ENCODE measurements at regions not wholly inside any gene's neighbourhood (a gene's known extent, or its start where the extent isn't known, plus 50 kb on each side); places are given as distances from the start of the nearest gene placed in this dataset.

- TF ChIP-seq USF1 (IDR thresholded peaks at IDR 0.05) (no peak), RAD21 (IDR thresholded peaks at IDR 0.05; ENCODE audit: low read depth) (no peak), TEAD4 (IDR thresholded peaks at IDR 0.05) (no peak), MAX (IDR thresholded peaks at IDR 0.05) (no peak), EP300 (IDR thresholded peaks at IDR 0.05; ENCODE audit: borderline replicate concordance) (no peak), EGR1 (IDR thresholded peaks at IDR 0.05) (no peak), TAF1 (IDR thresholded peaks at IDR 0.05; ENCODE audit: low read depth) (no peak), CREB1 (IDR thresholded peaks at IDR 0.05; ENCODE audit: low read depth) (no peak), NFIC (IDR thresholded peaks at IDR 0.05) (no peak), REST (IDR thresholded peaks at IDR 0.05; ENCODE audit: low read depth) (no peak), CEBPB (IDR thresholded peaks at IDR 0.05) (no peak), ZBTB7A (IDR thresholded peaks at IDR 0.05; ENCODE audit: low read depth) (no peak), TCF12 (IDR thresholded peaks at IDR 0.05; ENCODE audit: low read depth) (no peak)
Measured at GRCh38 chr13:69641773-69642172, 465.9 kb upstream of the ATXN8OS start.

- TF ChIP-seq TCF12 (IDR thresholded peaks at IDR 0.05; ENCODE audit: low read depth) (no peak), EP300 (IDR thresholded peaks at IDR 0.05; ENCODE audit: borderline replicate concordance) (no peak)
Measured at GRCh38 chr13:69633044-69633443, 474.6 kb upstream of the ATXN8OS start.

- TF ChIP-seq REST (IDR thresholded peaks at IDR 0.05; ENCODE audit: low read depth) (no peak), CEBPB (IDR thresholded peaks at IDR 0.05) (no peak), EGR1 (IDR thresholded peaks at IDR 0.05) (no peak)
Measured at GRCh38 chr13:69623973-69624372, 483.7 kb upstream of the ATXN8OS start.

- TF ChIP-seq ZBTB7A (IDR thresholded peaks at IDR 0.05; ENCODE audit: low read depth) = no peak
- TF ChIP-seq TAF1 (IDR thresholded peaks at IDR 0.05; ENCODE audit: low read depth) = no peak
- no peak for TF ChIP-seq EP300 (IDR thresholded peaks at IDR 0.05; ENCODE audit: borderline replicate concordance)
- no peak for TF ChIP-seq CREB1 (IDR thresholded peaks at IDR 0.05; ENCODE audit: low read depth)
- no peak for TF ChIP-seq TEAD4 (IDR thresholded peaks at IDR 0.05)
- no peak for TF ChIP-seq MAX (IDR thresholded peaks at IDR 0.05)
- TF ChIP-seq USF1 (IDR thresholded peaks at IDR 0.05) = no peak
- no peak for TF ChIP-seq YY1 (IDR thresholded peaks at IDR 0.05; ENCODE audit: low read depth)
- no peak for TF ChIP-seq RAD21 (IDR thresholded peaks at IDR 0.05; ENCODE audit: low read depth)
- no peak for TF ChIP-seq NFIC (IDR thresholded peaks at IDR 0.05)
- no peak for TF ChIP-seq REST (IDR thresholded peaks at IDR 0.05; ENCODE audit: low read depth)
- no peak for TF ChIP-seq FOXM1 (IDR thresholded peaks at IDR 0.05; ENCODE audit: borderline replicate concordance, low read depth)
- TF ChIP-seq CEBPB (IDR thresholded peaks at IDR 0.05) = no peak
- no peak for TF ChIP-seq TCF12 (IDR thresholded peaks at IDR 0.05; ENCODE audit: low read depth)
- TF ChIP-seq EGR1 (IDR thresholded peaks at IDR 0.05) = no peak
Measured at GRCh38 chr13:69619651-69620050, 488.0 kb upstream of the ATXN8OS start.

- TF ChIP-seq CEBPB (IDR thresholded peaks at IDR 0.05) (no peak), EP300 (IDR thresholded peaks at IDR 0.05; ENCODE audit: borderline replicate concordance) (no peak), NFIC (IDR thresholded peaks at IDR 0.05) (no peak), USF1 (IDR thresholded peaks at IDR 0.05) (no peak), FOXM1 (IDR thresholded peaks at IDR 0.05; ENCODE audit: borderline replicate concordance, low read depth) (no peak), MAX (IDR thresholded peaks at IDR 0.05) (no peak), EGR1 (IDR thresholded peaks at IDR 0.05) (no peak), ZBTB7A (IDR thresholded peaks at IDR 0.05; ENCODE audit: low read depth) (no peak), REST (IDR thresholded peaks at IDR 0.05; ENCODE audit: low read depth) (no peak), TAF1 (IDR thresholded peaks at IDR 0.05; ENCODE audit: low read depth) (no peak), CREB1 (IDR thresholded peaks at IDR 0.05; ENCODE audit: low read depth) (no peak), YY1 (IDR thresholded peaks at IDR 0.05; ENCODE audit: low read depth) (no peak), RAD21 (IDR thresholded peaks at IDR 0.05; ENCODE audit: low read depth) (no peak)
Measured at GRCh38 chr13:69618838-69619237, 488.8 kb upstream of the ATXN8OS start.
